ENCODE measurements at regions not wholly inside any gene's neighbourhood (a gene's known extent, or its start where the extent isn't known, plus 50 kb on each side); places are given as distances from the start of the nearest gene placed in this dataset.

- TF ChIP-seq, protein P1, sequence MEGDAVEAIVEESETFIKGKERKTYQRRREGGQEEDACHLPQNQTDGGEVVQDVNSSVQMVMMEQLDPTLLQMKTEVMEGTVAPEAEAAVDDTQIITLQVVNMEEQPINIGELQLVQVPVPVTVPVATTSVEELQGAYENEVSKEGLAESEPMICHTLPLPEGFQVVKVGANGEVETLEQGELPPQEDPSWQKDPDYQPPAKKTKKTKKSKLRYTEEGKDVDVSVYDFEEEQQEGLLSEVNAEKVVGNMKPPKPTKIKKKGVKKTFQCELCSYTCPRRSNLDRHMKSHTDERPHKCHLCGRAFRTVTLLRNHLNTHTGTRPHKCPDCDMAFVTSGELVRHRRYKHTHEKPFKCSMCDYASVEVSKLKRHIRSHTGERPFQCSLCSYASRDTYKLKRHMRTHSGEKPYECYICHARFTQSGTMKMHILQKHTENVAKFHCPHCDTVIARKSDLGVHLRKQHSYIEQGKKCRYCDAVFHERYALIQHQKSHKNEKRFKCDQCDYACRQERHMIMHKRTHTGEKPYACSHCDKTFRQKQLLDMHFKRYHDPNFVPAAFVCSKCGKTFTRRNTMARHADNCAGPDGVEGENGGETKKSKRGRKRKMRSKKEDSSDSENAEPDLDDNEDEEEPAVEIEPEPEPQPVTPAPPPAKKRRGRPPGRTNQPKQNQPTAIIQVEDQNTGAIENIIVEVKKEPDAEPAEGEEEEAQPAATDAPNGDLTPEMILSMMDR (IDR thresholded peaks at IDR 0.05; ENCODE audit: low read depth, low read length, poor library complexity, severe bottlenecking) = no peak
- TF ChIP-seq EZH2phosphoT487 (IDR thresholded peaks at IDR 0.05; ENCODE audit: borderline replicate concordance, low read length) = no peak
- no peaks in the 10 kb centered on the region for H3K9me3 ChIP-seq (ENCODE audit: control insufficient read depth, insufficient read depth, low read length)
- no peaks in the 10 kb centered on the region for H3K4me1 ChIP-seq (ENCODE audit: control insufficient read depth, low read length)
- no peak overlapping the region for H3K4me2 ChIP-seq (ENCODE audit: low read length)
- H4K20me1 ChIP-seq (ENCODE audit: control insufficient read depth, insufficient read depth, low read depth, low read length) = no peaks in the 10 kb centered on the region
- no peak overlapping the region for H3K27ac ChIP-seq (ENCODE audit: low read depth, low read length)
- H3K36me3 ChIP-seq (ENCODE audit: control insufficient read depth, low read length) = no peaks in the 10 kb centered on the region
- no peak overlapping the region for H3K4me3 ChIP-seq (ENCODE audit: low read length)
- no peaks in the 10 kb centered on the region for H3K27me3 ChIP-seq (ENCODE audit: control insufficient read depth, low read length)
- no peaks in the 10 kb centered on the region for H3F3A ChIP-seq (ENCODE audit: control insufficient read depth, insufficient read depth)
- H3K79me2 ChIP-seq (ENCODE audit: control insufficient read depth, low read length) = no peaks in the 10 kb centered on the region
- no peaks in the 10 kb centered on the region for H3K9me2 ChIP-seq (replicated peaks; ENCODE audit: control insufficient read depth, low read length)
Observed at GRCh38 chr3:83823095-83823494, 1135.7 kb upstream of the CADM2 start.

- Histone ChIP-seq H3K27me3 (ENCODE audit: control insufficient read depth, low read length) (no peaks in the 10 kb centered on the region), H3K9me2 (replicated peaks; ENCODE audit: control insufficient read depth, low read length) (no peaks in the 10 kb centered on the region), H3K27ac (ENCODE audit: low read depth, low read length) (no peak overlapping the region), H3K4me2 (ENCODE audit: low read length) (no peak overlapping the region), H3F3A (ENCODE audit: control insufficient read depth, insufficient read depth) (no peaks in the 10 kb centered on the region), H3K9me3 (ENCODE audit: control insufficient read depth, insufficient read depth, low read length) (no peaks in the 10 kb centered on the region), H3K36me3 (ENCODE audit: control insufficient read depth, low read length) (no peaks in the 10 kb centered on the region), H4K20me1 (ENCODE audit: control insufficient read depth, insufficient read depth, low read depth, low read length) (no peaks in the 10 kb centered on the region), H3K4me3 (ENCODE audit: low read length) (no peak overlapping the region), H3K79me2 (ENCODE audit: control insufficient read depth, low read length) (no peaks in the 10 kb centered on the region), H3K4me1 (ENCODE audit: control insufficient read depth, low read length) (no peaks in the 10 kb centered on the region)
- no peak for TF ChIP-seq EZH2phosphoT487 (IDR thresholded peaks at IDR 0.05; ENCODE audit: borderline replicate concordance, low read length)
- TF ChIP-seq, protein P1 (IDR thresholded peaks at IDR 0.05; ENCODE audit: low read depth, low read length, poor library complexity, severe bottlenecking) = no peak
Observed at GRCh38 chr3:83835040-83835439, 1123.7 kb upstream of the CADM2 start.

GRCh38 chr3:83842511-83842910, 1116.3 kb upstream of the CADM2 start:
- Histone ChIP-seq H3K9me2 (replicated peaks; ENCODE audit: control insufficient read depth, low read length) (no peaks in the 10 kb centered on the region), H3F3A (ENCODE audit: control insufficient read depth, insufficient read depth) (no peaks in the 10 kb centered on the region), H3K9me3 (ENCODE audit: control insufficient read depth, insufficient read depth, low read length) (no peaks in the 10 kb centered on the region), H4K20me1 (ENCODE audit: control insufficient read depth, insufficient read depth, low read depth, low read length) (no peaks in the 10 kb centered on the region), H3K36me3 (ENCODE audit: control insufficient read depth, low read length) (no peaks in the 10 kb centered on the region), H3K27me3 (ENCODE audit: control insufficient read depth, low read length) (no peaks in the 10 kb centered on the region), H3K79me2 (ENCODE audit: control insufficient read depth, low read length) (no peaks in the 10 kb centered on the region), H3K27ac (ENCODE audit: low read depth, low read length) (no peak overlapping the region), H3K4me2 (ENCODE audit: low read length) (no peak overlapping the region), H3K4me1 (ENCODE audit: control insufficient read depth, low read length) (no peaks in the 10 kb centered on the region), H3K4me3 (ENCODE audit: low read length) (no peak overlapping the region)
- no peak for TF ChIP-seq EZH2phosphoT487 (IDR thresholded peaks at IDR 0.05; ENCODE audit: borderline replicate concordance, low read length)
- TF ChIP-seq, protein P1 (IDR thresholded peaks at IDR 0.05; ENCODE audit: low read depth, low read length, poor library complexity, severe bottlenecking) = no peak

- H4K20me1 ChIP-seq (ENCODE audit: control insufficient read depth, insufficient read depth, low read depth, low read length) = no peaks in the 10 kb centered on the region
- no peaks in the 10 kb centered on the region for H3K9me2 ChIP-seq (replicated peaks; ENCODE audit: control insufficient read depth, low read length)
- no peaks in the 10 kb centered on the region for H3K27me3 ChIP-seq (ENCODE audit: control insufficient read depth, low read length)
- no peaks in the 10 kb centered on the region for H3K9me3 ChIP-seq (ENCODE audit: control insufficient read depth, insufficient read depth, low read length)
- H3K79me2 ChIP-seq (ENCODE audit: control insufficient read depth, low read length) = no peaks in the 10 kb centered on the region
- no peaks in the 10 kb centered on the region for H3K4me1 ChIP-seq (ENCODE audit: control insufficient read depth, low read length)
- H3F3A ChIP-seq (ENCODE audit: control insufficient read depth, insufficient read depth) = no peaks in the 10 kb centered on the region
- H3K4me3 ChIP-seq (ENCODE audit: low read length) = no peak overlapping the region
- no peak overlapping the region for H3K27ac ChIP-seq (ENCODE audit: low read depth, low read length)
- H3K4me2 ChIP-seq (ENCODE audit: low read length) = no peak overlapping the region
- TF ChIP-seq, protein P1 (IDR thresholded peaks at IDR 0.05; ENCODE audit: low read depth, low read length, poor library complexity, severe bottlenecking) = no peak
- TF ChIP-seq EZH2phosphoT487 (IDR thresholded peaks at IDR 0.05; ENCODE audit: borderline replicate concordance, low read length) = no peak
- H3K36me3 ChIP-seq (ENCODE audit: control insufficient read depth, low read length) = no peaks in the 10 kb centered on the region
Observed at GRCh38 chr3:83843716-83844115, 1115.1 kb upstream of the CADM2 start.

Measured in DOHH2 (cell line).